Endothelial cell of umbilical vein (primary cell): ENCODE measurements at regions not wholly inside any gene's neighbourhood (a gene's known extent, or its start where the extent isn't known, plus 50 kb on each side); places are given as distances from the start of the nearest gene placed in this dataset.

ENCODE experiments used
- BruUV-seq: library from RNA; stranded (reverse); fragments of 400-500 nt; replicated peaks from 2 replicates; lab custom pipeline; 2021; lab: Mats Ljungman, UMichigan
- CTCF ChIA-PET: fragments of 300-600, 350-600 bp; sonication (Branson Sonifier 250); formaldehyde crosslinking; loops from one replicate; lab custom pipeline; 2021; ENCODE audit warnings: antibody characterized with exemption, inconsistent platforms; lab: Charles Lee
- POLR2A ChIA-PET: fragments of 300-600, 350-600 bp; sonication (Branson Sonifier 250); formaldehyde crosslinking; loops from one replicate; lab custom pipeline; 2021; ENCODE audit warnings: antibody characterized with exemption, inconsistent platforms; lab: Charles Lee
- DNase-seq: peaks from one replicate; pipeline ENCODE4 v3.0.0-alpha.2; 2011; ENCODE audit warnings: low read depth, low spot score
- FAIRE-seq: peaks from 2 replicates; lab custom pipeline; 2011; peaks lifted over from hg19 to GRCh38; lab: Jason Lieb, UNC
- H2AFZ ChIP-seq: 2 replicates; pipeline ENCODE4 v1.6.0; 2012; ENCODE audit warnings: low read depth, low read length, control low read depth, inconsistent platforms
- H3K27ac ChIP-seq: 2 replicates; pipeline ENCODE4 v1.5.1; 2011; ENCODE audit warnings: low read depth, mild to moderate bottlenecking, control low read depth, low read length, moderate library complexity; ENCODE audit not compliant: insufficient read depth
- H3K27me3 ChIP-seq, 2 experiments: 2 replicates each; pipeline versions ENCODE4 v1.6.0 to v1.6.1; 2011; ENCODE audit warnings: low read length in 2 of 2, mixed read lengths in 1 of 2; ENCODE audit not compliant: control insufficient read depth in 2 of 2, insufficient read depth in 2 of 2
- H3K36me3 ChIP-seq, 2 experiments: 2 replicates in 1 of 2; 3 replicates in 1 of 2; pipeline ENCODE4 v1.5.1; 2011; ENCODE audit warnings: low read length in 2 of 2, mild to moderate bottlenecking in 1 of 2, moderate library complexity in 1 of 2; ENCODE audit not compliant: control insufficient read depth in 2 of 2, insufficient read depth in 2 of 2; ENCODE audit errors: extremely low read depth in 1 of 2
- H3K4me1 ChIP-seq: 3 replicates; pipeline ENCODE4 v1.5.1; 2011; ENCODE audit warnings: mild to moderate bottlenecking, low read length; ENCODE audit not compliant: control insufficient read depth, insufficient read depth; ENCODE audit errors: extremely low read depth
- H3K4me2 ChIP-seq: 2 replicates; pipeline ENCODE4 v1.6.1; 2011; ENCODE audit warnings: low read length, control low read depth, mixed read lengths; ENCODE audit not compliant: insufficient read depth
- H3K4me3 ChIP-seq, 3 experiments: fragments of 200-600 bp in 1 of 3; sonication (generic), shearing (Covaris generic) in 1 of 3; replicated peaks in 1 of 3; 2 replicates each; pipeline ENCODE4 v1.5.1; 2011 to 2016; ENCODE audit warnings: control low read depth in 3 of 3, low read length in 3 of 3, mild to moderate bottlenecking in 2 of 3, inconsistent platforms in 1 of 3, low read depth in 1 of 3, moderate library complexity in 1 of 3; ENCODE audit not compliant: insufficient read depth in 1 of 3
- H3K79me2 ChIP-seq: 2 replicates; pipeline ENCODE4 v1.6.0; 2012; ENCODE audit warnings: low read length, inconsistent platforms; ENCODE audit not compliant: control insufficient read depth, insufficient read depth
- H3K9ac ChIP-seq: replicated peaks from 2 replicates; pipeline ENCODE3; 2011; ENCODE audit warnings: low read length, control low read depth; ENCODE audit not compliant: insufficient read depth; ENCODE audit errors: extremely low read depth
- H3K9me1 ChIP-seq: replicated peaks from 3 replicates; pipeline ENCODE4 v1.6.0; 2011; ENCODE audit warnings: mild to moderate bottlenecking, low read length; ENCODE audit not compliant: control insufficient read depth, insufficient read depth; ENCODE audit errors: extremely low read depth
- H3K9me3 ChIP-seq: replicated peaks from 2 replicates; pipeline ENCODE4 v1.5.1; 2012; ENCODE audit warnings: low read length, inconsistent platforms; ENCODE audit not compliant: control insufficient read depth, insufficient read depth
- H4K20me1 ChIP-seq: replicated peaks from 2 replicates; pipeline ENCODE3; 2011; ENCODE audit warnings: mild to moderate bottlenecking, low read length; ENCODE audit not compliant: control insufficient read depth, insufficient read depth; ENCODE audit errors: extremely low read depth
- CTCF ChIP-seq, 2 donors: IDR thresholded peaks; 1 replicate in 1 of 2; 2 replicates in 1 of 2; pipeline ENCODE4 v1.5.1; 2011; ENCODE audit warnings: low read length in 2 of 2, mild to moderate bottlenecking in 2 of 2, moderate library complexity in 2 of 2, control low read depth in 1 of 2, inconsistent platforms in 1 of 2, low read depth in 1 of 2; ENCODE audit not compliant: insufficient read depth in 1 of 2; ENCODE audit errors: extremely low read depth in 1 of 2
- EZH2 ChIP-seq: IDR thresholded peaks from 2 replicates; pipeline ENCODE4 v1.6.1; 2012; ENCODE audit warnings: borderline replicate concordance, low read depth, mild to moderate bottlenecking, moderate library complexity, low read length, inconsistent platforms; ENCODE audit not compliant: severe bottlenecking
- FOS ChIP-seq: IDR thresholded peaks from 2 replicates; pipeline ENCODE4 v1.6.1; 2011; ENCODE audit warnings: mild to moderate bottlenecking, low read length, moderate library complexity, borderline replicate concordance; ENCODE audit not compliant: insufficient read depth
- GATA2 ChIP-seq: IDR thresholded peaks from 2 replicates; pipeline ENCODE4 v1.7.0; 2011; ENCODE audit warnings: low read depth, mild to moderate bottlenecking, moderate library complexity, mixed read lengths, low read length; ENCODE audit not compliant: insufficient read length, insufficient read depth
- JUN ChIP-seq: IDR thresholded peaks from 2 replicates; pipeline ENCODE4 v1.6.1; 2011; ENCODE audit warnings: borderline replicate concordance, low read depth; ENCODE audit not compliant: insufficient read length, insufficient read depth
- MAX ChIP-seq: IDR thresholded peaks from 2 replicates; pipeline ENCODE4 v1.6.1; 2011; ENCODE audit not compliant: insufficient read depth, insufficient read length
- MYC ChIP-seq: IDR thresholded peaks from one replicate; pipeline ENCODE4 v1.6.1; 2011; ENCODE audit warnings: mild to moderate bottlenecking, low read depth, low read length
- POLR2A ChIP-seq: IDR thresholded peaks from 2 replicates; pipeline ENCODE4 v1.6.1; 2012; ENCODE audit warnings: low read depth, mild to moderate bottlenecking, control low read depth, low read length
- POLR2AphosphoS5 ChIP-seq: IDR thresholded peaks from 2 replicates; pipeline ENCODE4 v1.6.1; 2012; ENCODE audit warnings: low read depth, mild to moderate bottlenecking, control low read depth, low read length, moderate library complexity; ENCODE audit not compliant: insufficient read depth
- dilution Hi-C: fragments of 300-500 bp; cut with MboI; formaldehyde crosslinking; loops from one replicate; pipeline ENCODE4 v1.15.0; 2019; ENCODE audit warnings: low sequenced_read_pairs; ENCODE audit not compliant: extremely low pct_ligation_motif_present
- intact Hi-C: fragments of 100-400 bp; cut with micrococcal nuclease; formaldehyde crosslinking; loops from one replicate; pipeline ENCODE4 v1.10.0; 2022

GRCh38 chr7:45447296-45447695 lies 126.9 kb upstream of the ADCY1 start:
- CTCF ChIA-PET = no interaction called here
- FAIRE-seq = no peak

More at GRCh38 chr7:45447296-45447695, 126.9 kb upstream of the ADCY1 start:
- TF ChIP-seq POLR2A (no peak), MYC (no peak), MAX (no peak), EZH2 (no peak), CTCF (IDR thresholded peaks at IDR 0.05; ENCODE audit: extremely low read depth in 1 of 2, insufficient read depth in 1 of 2, low read depth in 1 of 2, low read length in 2 of 2) (no peak), POLR2AphosphoS5 (no peak), GATA2 (no peak), FOS (no peak), JUN (no peak)
- H3K9ac ChIP-seq = no peak overlapping the region
- no peak overlapping the region for H3K27ac ChIP-seq
- no peaks in the 10 kb centered on the region for H3K4me1 ChIP-seq
- no peaks in the 10 kb centered on the region for H3K9me3 ChIP-seq
- peaks cover 0 to 2% of the 10 kb centered on the region in 2 experiments for H3K27me3 ChIP-seq
- BruUV-seq = no TSS peak
- no peak overlapping the region for H2AFZ ChIP-seq
- H4K20me1 ChIP-seq = no peaks in the 10 kb centered on the region
- intact Hi-C loops = no loop called here
- no peak for DNase-seq
- H3K4me2 ChIP-seq = no peak overlapping the region
- H3K79me2 ChIP-seq = no peaks in the 10 kb centered on the region
- POLR2A ChIA-PET = no interaction called here
- no peaks in the 10 kb centered on the region for H3K9me1 ChIP-seq
- H3K4me3 ChIP-seq = no peak overlapping the region
- dilution Hi-C loops = no loop called here
- no peaks in the 10 kb centered on the region for H3K36me3 ChIP-seq
